ENCODE measurements at regions not wholly inside any gene's neighbourhood (a gene's known extent, or its start where the extent isn't known, plus 50 kb on each side); places are given as distances from the start of the nearest gene placed in this dataset.

GRCh38 chr11:12585861-12586260, 88.4 kb upstream of the TEAD1 start:
- H3K27ac Mint-ChIP-seq, result no peak overlapping the region
- H3K27me3 Mint-ChIP-seq (ENCODE audit: insufficient read depth), result peaks cover 9% of the 10 kb centered on the region
- TF ChIP-seq CTCF (conservative IDR thresholded peaks at IDR 0.05), result no peak
- H3K27ac ChIP-seq (ENCODE audit: low read depth, low read length), result no peak overlapping the region
- no peak for DNase-seq
- H3K4me1 ChIP-seq (ENCODE audit: control insufficient read depth, insufficient read depth, low read length), result peaks cover 4% of the 10 kb centered on the region
- H3K36me3 Mint-ChIP-seq (ENCODE audit: low read depth), result no peaks in the 10 kb centered on the region
- whole genome bisulfite sequencing, 2 experiments (ENCODE audit: insufficient coverage in 1 of 2, insufficient read length in 1 of 2), result 97% methylated on average over 2 of the region's 3 CpGs; no CpG with 5 or more reads in 1 of the 2 experiments
- H3K9me3 Mint-ChIP-seq, result no peaks in the 10 kb centered on the region
- H3K4me1 Mint-ChIP-seq, result peaks cover 9% of the 10 kb centered on the region
- H3K4me3 ChIP-seq (ENCODE audit: low read length), result no peak overlapping the region
- H3K4me3 Mint-ChIP-seq, result no peak overlapping the region
- no peak overlapping the region for H3K9ac ChIP-seq (ENCODE audit: extremely low read depth, low read length, poor library complexity, severe bottlenecking)
- H3K36me3 ChIP-seq (ENCODE audit: control insufficient read depth, insufficient read depth, low read length), result no peaks in the 10 kb centered on the region
- H3K9me3 ChIP-seq (ENCODE audit: control insufficient read depth, low read length), result no peaks in the 10 kb centered on the region
- H3K27me3 ChIP-seq (ENCODE audit: control insufficient read depth, insufficient read depth, low read length, poor library complexity, severe bottlenecking), result peaks cover 12% of the 10 kb centered on the region

GRCh38 chr11:12587333-12587991, 86.8 kb upstream of the TEAD1 start:
- no peak for TF ChIP-seq CTCF (conservative IDR thresholded peaks at IDR 0.05)
- H3K4me1 Mint-ChIP-seq, result peaks cover 4% of the 10 kb centered on the region
- Histone ChIP-seq H3K27ac (ENCODE audit: low read depth, low read length) (no peak overlapping the region), H3K4me1 (ENCODE audit: control insufficient read depth, insufficient read depth, low read length) (peaks cover 4% of the 10 kb centered on the region), H3K9me3 (ENCODE audit: control insufficient read depth, low read length) (no peaks in the 10 kb centered on the region), H3K36me3 (ENCODE audit: control insufficient read depth, insufficient read depth, low read length) (no peaks in the 10 kb centered on the region), H3K4me3 (ENCODE audit: low read length) (no peak overlapping the region), H3K9ac (ENCODE audit: extremely low read depth, low read length, poor library complexity, severe bottlenecking) (no peak overlapping the region), H3K27me3 (ENCODE audit: control insufficient read depth, insufficient read depth, low read length, poor library complexity, severe bottlenecking) (peaks cover 12% of the 10 kb centered on the region)
- H3K4me3 Mint-ChIP-seq, result no peak overlapping the region
- no peaks in the 10 kb centered on the region for H3K9me3 Mint-ChIP-seq
- peak; percentile 71 for DNase-seq
- no peak overlapping the region for H3K27ac Mint-ChIP-seq
- WGBS, 2 experiments (ENCODE audit: insufficient coverage in 1 of 2, insufficient read length in 1 of 2), result 17 to 38% methylated on average over 1 to 3 of the region's 6 CpGs
- H3K36me3 Mint-ChIP-seq (ENCODE audit: low read depth), result no peaks in the 10 kb centered on the region
- peaks cover 9% of the 10 kb centered on the region for H3K27me3 Mint-ChIP-seq (ENCODE audit: insufficient read depth)

- H3K36me3 ChIP-seq (ENCODE audit: control insufficient read depth, insufficient read depth, low read length), result no peaks in the 10 kb centered on the region
- Mint-ChIP-seq H3K36me3 (ENCODE audit: low read depth) (no peaks in the 10 kb centered on the region), H3K9me3 (peaks cover 3% of the 10 kb centered on the region), H3K27me3 (ENCODE audit: insufficient read depth) (peaks cover 2% of the 10 kb centered on the region), H3K27ac (no peak overlapping the region), H3K4me3 (no peak overlapping the region), H3K4me1 (peaks cover 4% of the 10 kb centered on the region)
- H3K27ac ChIP-seq (ENCODE audit: low read depth, low read length), result no peak overlapping the region
- TF ChIP-seq CTCF (conservative IDR thresholded peaks at IDR 0.05), result no peak
- DNase-seq, result no peak
- no peak overlapping the region for H3K4me3 ChIP-seq (ENCODE audit: low read length)
- peaks cover 4% of the 10 kb centered on the region for H3K4me1 ChIP-seq (ENCODE audit: control insufficient read depth, insufficient read depth, low read length)
- no peaks in the 10 kb centered on the region for H3K27me3 ChIP-seq (ENCODE audit: control insufficient read depth, insufficient read depth, low read length, poor library complexity, severe bottlenecking)
- 80 to 94% methylated on average over 2 to 4 of the region's 4 CpGs for WGBS, 2 experiments (ENCODE audit: insufficient coverage in 1 of 2, insufficient read length in 1 of 2)
- H3K9ac ChIP-seq (ENCODE audit: extremely low read depth, low read length, poor library complexity, severe bottlenecking), result no peak overlapping the region
- H3K9me3 ChIP-seq (ENCODE audit: control insufficient read depth, low read length), result no peaks in the 10 kb centered on the region
Observed at GRCh38 chr11:12591706-12592105, 82.5 kb upstream of the TEAD1 start.
